Aorta (tissue), 5 donors: ENCODE measurements at regions not wholly inside any gene's neighbourhood (a gene's known extent, or its start where the extent isn't known, plus 50 kb on each side); places are given as distances from the start of the nearest gene placed in this dataset.

Source experiments
- ATAC-seq: fragments of 200-7000 bp; cut with Tn5 transposase; one replicate; pipeline ENCODE4 v1.9.1; 2022; ENCODE audit warnings: moderate library complexity; ENCODE audit not compliant: low FRiP score
- DNase-seq, 2 donors: peaks; one replicate each; pipeline ENCODE4 v3.0.0-alpha.2; 2020
- H3K27ac ChIP-seq, 2 donors: one replicate each; pipeline ENCODE4 v1.5.1; 2013; ENCODE audit warnings: low read length in 2 of 2, mild to moderate bottlenecking in 2 of 2, moderate library complexity in 2 of 2, control low read depth in 1 of 2, inconsistent platforms in 1 of 2, low read depth in 1 of 2
- H3K27me3 ChIP-seq, 2 donors: one replicate each; pipeline ENCODE4 v1.6.1; 2013; ENCODE audit warnings: control low read depth in 1 of 2, low read length in 1 of 2, mild to moderate bottlenecking in 1 of 2, moderate library complexity in 1 of 2; ENCODE audit not compliant: insufficient read depth in 2 of 2, control insufficient read depth in 1 of 2
- H3K36me3 ChIP-seq, 2 donors: one replicate each; pipeline ENCODE4 v1.6.1; 2013; ENCODE audit warnings: control low read depth in 1 of 2, low read length in 1 of 2, mild to moderate bottlenecking in 1 of 2; ENCODE audit not compliant: insufficient read depth in 2 of 2, control insufficient read depth in 1 of 2
- H3K4me1 ChIP-seq, 2 donors: one replicate each; pipeline ENCODE4 v1.6.1; 2013; ENCODE audit warnings: low read length in 2 of 2, control low read depth in 1 of 2, mild to moderate bottlenecking in 1 of 2, moderate library complexity in 1 of 2; ENCODE audit not compliant: insufficient read depth in 2 of 2, control insufficient read depth in 1 of 2
- H3K4me3 ChIP-seq, 2 donors: one replicate each; pipeline ENCODE4 v1.5.1; 2013; ENCODE audit warnings: low read length in 2 of 2, control low read depth in 1 of 2, mild to moderate bottlenecking in 1 of 2
- H3K9me3 ChIP-seq: one replicate; pipeline ENCODE4 v1.6.1; 2013; ENCODE audit warnings: mild to moderate bottlenecking, low read length; ENCODE audit not compliant: control insufficient read depth
- WGBS, 2 donors: extraction: QIAGEN DNeasy Blood & Tissue Kit; methylation state at CpG; one replicate each; pipeline ENCODE4 v1.1.7; 2013; 5-methylcytosine and 5-hydroxymethylcytosine counted together
- intact Hi-C, 2 donors: fragments of 100-400 bp; cut with DNase I; formaldehyde crosslinking; loops; one replicate each; pipeline versions ENCODE4 v1.14.2 to v1.15.0; 2022
- donor health status: healthy with polysubstance abuse.
- donor health status: Bipolar disorder and iron deficiency.
- donor health status: DM: no; HTN: no; CAD: no.
- donor health status: DM: no; HTN: no; CAD: no.
- donor health status: DM: yes; HTN: yes; CAD: no.

DNA sequence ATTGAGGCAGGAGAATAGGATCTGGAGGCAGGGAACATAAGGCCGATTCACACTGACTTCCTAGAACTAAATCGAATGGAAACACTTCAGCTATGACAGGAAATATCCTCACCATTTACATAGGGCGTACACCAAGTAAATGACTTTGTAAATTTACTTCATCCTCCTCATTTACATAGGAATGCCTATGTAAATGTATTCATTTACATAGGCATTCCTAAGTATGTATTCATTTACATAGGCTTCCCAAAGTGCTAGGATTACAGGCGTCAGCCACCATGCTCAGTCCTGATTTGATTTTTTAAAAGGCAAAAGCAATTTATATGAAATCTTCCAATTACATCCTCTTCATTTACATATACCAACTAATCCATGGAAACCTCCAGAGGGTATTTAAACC, 133.1 kb upstream of the RFC3 start:
- intact Hi-C loops = no loop called here
- ATAC-seq (no peak), DNase-seq (no peak)
- Histone ChIP-seq H3K36me3 (no peaks in the 10 kb centered on the region), H3K9me3 (no peaks in the 10 kb centered on the region), H3K27me3 (no peaks in the 10 kb centered on the region), H3K4me3 (no peak overlapping the region), H3K4me1 (no peaks in the 10 kb centered on the region), H3K27ac (no peak overlapping the region)
- WGBS, 2 donors = 82 to 93% methylated on average over 4 of the region's 4 CpGs

- intact Hi-C loops = no loop called here
- H3K27ac ChIP-seq = no peak overlapping the region
- no peaks in the 10 kb centered on the region for H3K9me3 ChIP-seq
- DNase-seq (no peak), ATAC-seq (no peak)
- H3K27me3 ChIP-seq = no peaks in the 10 kb centered on the region
- no peak overlapping the region for H3K4me3 ChIP-seq
- no peaks in the 10 kb centered on the region for H3K4me1 ChIP-seq
- no peaks in the 10 kb centered on the region for H3K36me3 ChIP-seq
- WGBS, 2 donors = 79 to 84% methylated on average over 7 of the region's 7 CpGs
Measured at GRCh38 chr13:33686772-33687480, 131.0 kb upstream of the RFC3 start.

DNA sequence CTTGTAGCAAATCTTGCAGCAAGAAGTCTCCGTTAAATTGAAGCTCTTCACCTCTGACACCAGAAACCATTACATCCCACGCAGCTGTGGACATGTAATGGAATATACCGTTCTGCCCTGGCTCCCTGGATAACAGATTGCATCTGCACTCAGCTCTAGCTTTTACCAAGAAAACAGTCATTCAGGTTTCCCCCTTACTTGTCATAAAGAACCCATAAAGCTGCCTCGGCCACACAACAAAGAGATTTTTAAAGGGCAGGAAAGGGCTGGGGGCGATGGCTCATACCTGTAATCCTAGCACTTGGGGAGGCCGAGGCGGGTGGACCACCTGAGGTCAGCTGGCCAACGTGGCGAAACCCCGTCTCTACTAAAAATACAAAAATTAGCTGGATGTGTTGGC, 127.6 kb upstream of the RFC3 start:
- intact Hi-C loops = no loop called here
- no peak overlapping the region for H3K4me3 ChIP-seq
- H3K9me3 ChIP-seq = peaks cover 2% of the 10 kb centered on the region
- no peaks in the 10 kb centered on the region for H3K36me3 ChIP-seq
- ATAC-seq (no peak), DNase-seq (no peak)
- no peaks in the 10 kb centered on the region for H3K27me3 ChIP-seq
- WGBS, 2 donors = 94 to 95% methylated on average over 10 of the region's 10 CpGs
- no peak overlapping the region for H3K27ac ChIP-seq
- H3K4me1 ChIP-seq = no peaks in the 10 kb centered on the region

- Histone ChIP-seq H3K4me3 (no peak overlapping the region), H3K9me3 (peaks cover 3% of the 10 kb centered on the region), H3K27ac (no peak overlapping the region), H3K4me1 (no peaks in the 10 kb centered on the region), H3K27me3 (no peaks in the 10 kb centered on the region), H3K36me3 (no peaks in the 10 kb centered on the region)
- WGBS, 2 donors = 95 to 97% methylated on average over 11 of the region's 11 CpGs
- ATAC-seq (no peak), DNase-seq (no peak)
- intact Hi-C loops = no loop called here
Measured at GRCh38 chr13:33691980-33692379, 126.0 kb upstream of the RFC3 start.

- intact Hi-C loops = no loop called here
Measured at GRCh38 chr13:33692531-33692930, 125.4 kb upstream of the RFC3 start.

DNA sequence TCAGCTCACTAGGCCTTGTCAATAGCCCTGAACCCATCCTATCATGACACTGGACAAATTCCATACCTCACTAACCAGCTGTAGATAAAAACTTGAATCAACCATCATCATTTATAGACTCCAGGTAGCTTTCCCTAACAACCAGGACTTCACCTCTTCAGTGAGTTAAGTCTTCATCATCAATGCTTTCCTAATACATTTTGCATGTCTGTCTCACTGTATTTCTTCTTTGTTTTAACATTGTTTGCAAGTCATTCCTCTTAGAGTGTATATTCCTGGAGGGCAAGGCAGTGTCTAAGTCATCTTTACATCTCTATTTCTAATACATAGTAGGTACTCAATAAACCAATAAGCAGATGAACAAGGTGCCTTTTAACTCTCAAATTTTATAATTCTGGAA, 123.4 kb upstream of the RFC3 start:
- Histone ChIP-seq H3K4me1 (no peaks in the 10 kb centered on the region), H3K9me3 (peaks cover 3% of the 10 kb centered on the region), H3K27me3 (no peaks in the 10 kb centered on the region), H3K27ac (no peak overlapping the region), H3K4me3 (no peak overlapping the region), H3K36me3 (no peaks in the 10 kb centered on the region)
- intact Hi-C loops = no loop called here
- no peak for DNase-seq
- no peak for ATAC-seq

More at GRCh38 chr13:33692531-33692930, 125.4 kb upstream of the RFC3 start:
- 92 to 96% methylated on average over 2 of the region's 2 CpGs for WGBS, 2 donors
- DNase-seq = no peak
- Histone ChIP-seq H3K4me3 (no peak overlapping the region), H3K27me3 (no peaks in the 10 kb centered on the region), H3K9me3 (peaks cover 3% of the 10 kb centered on the region), H3K36me3 (no peaks in the 10 kb centered on the region), H3K27ac (no peak overlapping the region), H3K4me1 (no peaks in the 10 kb centered on the region)
- no peak for ATAC-seq

DNA sequence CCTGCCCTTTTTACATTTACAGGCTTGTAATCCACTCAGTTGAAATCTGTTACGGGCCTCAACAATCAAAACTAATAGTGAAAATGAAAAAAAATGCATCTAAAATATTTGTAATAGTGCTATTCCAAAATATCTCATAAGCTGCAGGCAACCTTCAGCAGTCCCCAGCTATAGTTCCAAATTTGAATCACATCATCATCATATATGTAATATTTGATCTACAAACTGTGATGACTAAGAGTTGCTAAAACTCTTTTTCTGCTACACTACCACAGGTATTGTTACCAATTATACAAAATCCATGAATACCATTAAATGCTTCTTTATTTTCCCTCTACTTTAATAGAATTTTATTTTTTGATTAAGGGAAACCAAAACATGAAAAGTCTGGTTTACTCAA, 121.4 kb upstream of the RFC3 start:
- Histone ChIP-seq H3K4me3 (no peak overlapping the region), H3K27ac (no peak overlapping the region), H3K9me3 (peaks cover 3% of the 10 kb centered on the region), H3K36me3 (no peaks in the 10 kb centered on the region), H3K4me1 (no peaks in the 10 kb centered on the region), H3K27me3 (no peaks in the 10 kb centered on the region)
- intact Hi-C loops = no loop called here
- no peak for DNase-seq
- ATAC-seq = no peak
- 32 to 82% methylated on average over 1 of the region's 1 CpG for WGBS, 2 donors

- DNase-seq (no peak), ATAC-seq (no peak)
- intact Hi-C loops = no loop called here
- H3K36me3 ChIP-seq = no peaks in the 10 kb centered on the region
- H3K4me1 ChIP-seq = no peaks in the 10 kb centered on the region
- H3K27me3 ChIP-seq = no peaks in the 10 kb centered on the region
- no peak overlapping the region for H3K4me3 ChIP-seq
- WGBS, 2 donors = 86 to 91% methylated on average over 1 of the region's 1 CpG
- H3K27ac ChIP-seq = no peak overlapping the region
- peaks cover 3% of the 10 kb centered on the region for H3K9me3 ChIP-seq
Measured at GRCh38 chr13:33697926-33698325, 120.0 kb upstream of the RFC3 start.

DNA sequence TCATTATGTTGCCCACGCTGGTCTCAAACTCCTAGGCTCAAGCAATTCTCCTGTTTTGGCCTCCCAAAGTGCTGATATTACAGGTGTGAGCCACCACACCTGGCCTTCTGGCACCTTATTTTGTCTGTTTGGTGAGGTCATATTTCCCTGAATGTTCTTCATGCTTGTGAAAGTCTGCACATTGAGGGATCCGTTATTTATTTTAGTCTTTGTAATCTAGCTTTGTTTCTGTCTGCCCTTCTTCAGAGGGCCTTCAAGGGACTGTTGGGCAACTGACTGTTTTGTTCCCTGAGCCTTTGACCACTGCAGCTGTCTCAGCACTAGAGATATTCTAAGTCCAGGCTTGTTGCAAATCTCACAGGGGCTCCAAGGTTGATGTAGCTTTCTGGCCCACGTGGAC, 110.5 kb upstream of the RFC3 start:
- 96 to 97% methylated on average over 3 of the region's 3 CpGs for WGBS, 2 donors

More for the DNA sequence above, 110.5 kb upstream of the RFC3 start:
- ATAC-seq (no peak), DNase-seq (no peak)
- H3K4me1 ChIP-seq = no peaks in the 10 kb centered on the region
- H3K27me3 ChIP-seq = no peaks in the 10 kb centered on the region
- H3K36me3 ChIP-seq = no peaks in the 10 kb centered on the region
- H3K4me3 ChIP-seq = no peak overlapping the region
- no peak overlapping the region for H3K27ac ChIP-seq
- intact Hi-C loops = no loop called here
- H3K9me3 ChIP-seq = peaks cover 2% of the 10 kb centered on the region
